NCI-H1092 treated with DMSO at 0.1 percent for 48 hours (cell line): ENCODE measurements at regions not wholly inside any gene's neighbourhood (a gene's known extent, or its start where the extent isn't known, plus 50 kb on each side); places are given as distances from the start of the nearest gene placed in this dataset.

ENCODE experiments used
- DNase-seq: peaks from one replicate; lab custom pipeline; 2025; lab: John Stamatoyannopoulos, UW

- DNase-seq, result no peak
Measured at GRCh38 chr3:186411994-186412393, 50.0 kb upstream of the DGKG start.
